ENCODE measurements at regions not wholly inside any gene's neighbourhood (a gene's known extent, or its start where the extent isn't known, plus 50 kb on each side); places are given as distances from the start of the nearest gene placed in this dataset.
"Not testable (repeated sequence)": the region's sequence is repeated elsewhere in the genome, so short reads cannot be mapped to it uniquely, and the experiment has no call there.

- H2BK15ac ChIP-seq (ENCODE audit: low read depth, low read length) = no peak overlapping the region
- no peaks in the 10 kb centered on the region for H3K79me2 ChIP-seq (ENCODE audit: insufficient read depth, low read length)
- H3K27me3 Mint-ChIP-seq (ENCODE audit: low read depth) = peaks cover 27% of the 10 kb centered on the region
- DNase-seq = no peak
- no peaks in the 10 kb centered on the region for H3K9me3 ChIP-seq (ENCODE audit: control insufficient read depth, low read depth, low read length)
- no peaks in the 10 kb centered on the region for H3K36me3 Mint-ChIP-seq (ENCODE audit: insufficient read depth in 1 of 3, low read depth in 3 of 3)
- H2BK20ac ChIP-seq (ENCODE audit: low read depth, low read length, poor library complexity, severe bottlenecking) = no peak overlapping the region
- no peaks in the 10 kb centered on the region for H3K23me2 ChIP-seq (ENCODE audit: insufficient read length, low read depth, low read length, poor library complexity, severe bottlenecking)
- no peak overlapping the region for H3K4ac ChIP-seq (ENCODE audit: low read depth, low read length)
- H2BK5ac ChIP-seq (ENCODE audit: insufficient read length, low read length) = no peak overlapping the region
- H3K4me1 Mint-ChIP-seq = peaks cover 0 to 3% of the 10 kb centered on the region in 2 experiments; a peak in 2 of 4 replicates
- no peak overlapping the region for H2BK12ac ChIP-seq (ENCODE audit: insufficient read length, low read depth, low read length)
- H3K27ac Mint-ChIP-seq = no peak overlapping the region
- no peaks in the 10 kb centered on the region for H3K27me3 ChIP-seq (ENCODE audit: insufficient read depth, low read length)
- H3K14ac ChIP-seq (ENCODE audit: insufficient read depth, low read length) = no peak overlapping the region
- H2AFZ ChIP-seq (ENCODE audit: low read length) = no peak overlapping the region
- H4K8ac ChIP-seq (replicated peaks; ENCODE audit: insufficient read length, low read depth, low read length) = no peak overlapping the region
- H3K79me1 ChIP-seq (ENCODE audit: insufficient read depth, low read depth, low read length, poor library complexity, severe bottlenecking) = no peaks in the 10 kb centered on the region
- no peak overlapping the region for H3K4me2 ChIP-seq (ENCODE audit: insufficient read depth, insufficient read length, low read length)
- no peaks in the 10 kb centered on the region for H3K9me3 Mint-ChIP-seq
- no peak overlapping the region for H4K5ac ChIP-seq (ENCODE audit: insufficient read length, low read depth, low read length)
- no peak overlapping the region for H3K27ac ChIP-seq (ENCODE audit: insufficient read length, low read depth, low read length)
- no peak overlapping the region for H3K18ac ChIP-seq (ENCODE audit: insufficient read length, low read depth, low read length)
- no peak overlapping the region for H2AK5ac ChIP-seq (ENCODE audit: insufficient read length, low read length)
- no peak overlapping the region for H3K23ac ChIP-seq (ENCODE audit: insufficient read length, low read depth, low read length)
- H3K4me3 Mint-ChIP-seq = no peak overlapping the region
- no peak overlapping the region for H3K56ac ChIP-seq (ENCODE audit: insufficient read length, low read depth, low read length)
- no peaks in the 10 kb centered on the region for H4K20me1 ChIP-seq (ENCODE audit: control insufficient read depth, insufficient read depth, insufficient read length)
- no peak overlapping the region for H4K91ac ChIP-seq (ENCODE audit: insufficient read length, low read depth, low read length)
- H3K9ac ChIP-seq (ENCODE audit: extremely low read depth, insufficient read length, low read length) = no peak overlapping the region
- no peak overlapping the region for H2BK120ac ChIP-seq (ENCODE audit: low read depth, low read length, poor library complexity, severe bottlenecking)
- no peaks in the 10 kb centered on the region for H3K4me1 ChIP-seq (ENCODE audit: insufficient read depth, low read length)
- no peak for TF ChIP-seq CTCF (conservative IDR thresholded peaks at IDR 0.05)
- no CpG with 5 or more reads among the region's 17 CpGs for WGBS (ENCODE audit: extremely low coverage, insufficient read length, low lambda C conversion rate)
- no peak overlapping the region for H3T11ph ChIP-seq (ENCODE audit: low read length)
These were observed 186.3 kb downstream of the IGLL1 start for GRCh38 chr22:23393721-23394320.

GRCh38 chr22:23393199-23393598, 186.9 kb downstream of the IGLL1 start:
- H4K5ac ChIP-seq (ENCODE audit: insufficient read length, low read depth, low read length); H3K23ac ChIP-seq (ENCODE audit: insufficient read length, low read depth, low read length); H3K79me2 ChIP-seq (ENCODE audit: insufficient read depth, low read length); H2AK5ac ChIP-seq (ENCODE audit: insufficient read length, low read length); H3K9ac ChIP-seq (ENCODE audit: extremely low read depth, insufficient read length, low read length); H3K14ac ChIP-seq (ENCODE audit: insufficient read depth, low read length); H3K4me1 Mint-ChIP-seq; H2AFZ ChIP-seq (ENCODE audit: low read length); H3K9me3 Mint-ChIP-seq; H3K9me3 ChIP-seq (ENCODE audit: control insufficient read depth, low read depth, low read length); H3K36me3 Mint-ChIP-seq (ENCODE audit: insufficient read depth in 1 of 3, low read depth in 3 of 3); H3K27ac Mint-ChIP-seq; H3K56ac ChIP-seq (ENCODE audit: insufficient read length, low read depth, low read length); DNase-seq; H3K4me2 ChIP-seq (ENCODE audit: insufficient read depth, insufficient read length, low read length); H3K4me1 ChIP-seq (ENCODE audit: insufficient read depth, low read length); H3K18ac ChIP-seq (ENCODE audit: insufficient read length, low read depth, low read length); H3K4ac ChIP-seq (ENCODE audit: low read depth, low read length); H2BK20ac ChIP-seq (ENCODE audit: low read depth, low read length, poor library complexity, severe bottlenecking); H4K8ac ChIP-seq (replicated peaks; ENCODE audit: insufficient read length, low read depth, low read length); H3K27me3 ChIP-seq (ENCODE audit: insufficient read depth, low read length); H3K4me3 Mint-ChIP-seq; H4K91ac ChIP-seq (ENCODE audit: insufficient read length, low read depth, low read length); H2BK15ac ChIP-seq (ENCODE audit: low read depth, low read length); H2BK5ac ChIP-seq (ENCODE audit: insufficient read length, low read length); H3K23me2 ChIP-seq (ENCODE audit: insufficient read length, low read depth, low read length, poor library complexity, severe bottlenecking); H2BK120ac ChIP-seq (ENCODE audit: low read depth, low read length, poor library complexity, severe bottlenecking); H3K79me1 ChIP-seq (ENCODE audit: insufficient read depth, low read depth, low read length, poor library complexity, severe bottlenecking); H3T11ph ChIP-seq (ENCODE audit: low read length); H2BK12ac ChIP-seq (ENCODE audit: insufficient read length, low read depth, low read length); H4K20me1 ChIP-seq (ENCODE audit: control insufficient read depth, insufficient read depth, insufficient read length); H3K27ac ChIP-seq (ENCODE audit: insufficient read length, low read depth, low read length): not testable (repeated sequence)
- no CpG with 5 or more reads among the region's 14 CpGs for WGBS (ENCODE audit: extremely low coverage, insufficient read length, low lambda C conversion rate)
- peaks cover 27% of the 10 kb centered on the region for H3K27me3 Mint-ChIP-seq (ENCODE audit: low read depth)

Data from H9 (cell line).